Fibroblast of skin of back (primary cell): ENCODE measurements at regions not wholly inside any gene's neighbourhood (a gene's known extent, or its start where the extent isn't known, plus 50 kb on each side); places are given as distances from the start of the nearest gene placed in this dataset.

ENCODE experiments used
- DNase-seq: peaks from one replicate; pipeline ENCODE4 v3.0.0-alpha.2; 2013

GRCh38 chr4:176981074-176981473 lies 188.4 kb upstream of the VEGFC start:
- no peak for DNase-seq

GRCh38 chr4:176981551-176981950 lies 188.8 kb upstream of the VEGFC start:
- DNase-seq = no peak

- DNase-seq = peak; percentile 97
Measured at GRCh38 chr4:176988226-176988625, 195.5 kb upstream of the VEGFC start.

- no peak for DNase-seq
Measured at GRCh38 chr4:176989186-176989585, 196.5 kb upstream of the VEGFC start.

GRCh38 chr4:176999935-177000543 lies 207.3 kb upstream of the VEGFC start:
- no peak for DNase-seq

- DNase-seq = peak; percentile 55
Measured at GRCh38 chr4:177001271-177002175, 208.8 kb upstream of the VEGFC start.

GRCh38 chr4:177005674-177006230 lies 213.0 kb upstream of the VEGFC start:
- DNase-seq = peak; percentile 87

- peak; percentile 44 for DNase-seq
Measured at GRCh38 chr4:177006331-177006730, 213.6 kb upstream of the VEGFC start.

GRCh38 chr4:177008071-177008835 lies 215.5 kb upstream of the VEGFC start:
- DNase-seq = peak; percentile 80

GRCh38 chr4:177008836-177009501 lies 216.2 kb upstream of the VEGFC start:
- peak; percentile 28 for DNase-seq

GRCh38 chr4:177010418-177010817 lies 217.7 kb upstream of the VEGFC start:
- no peak for DNase-seq

- DNase-seq = no peak
Measured at GRCh38 chr4:177012918-177013545, 220.3 kb upstream of the VEGFC start.

- peak; percentile 79 for DNase-seq
Measured at GRCh38 chr4:177016541-177017141, 223.9 kb upstream of the VEGFC start.

GRCh38 chr4:177023951-177024350 lies 231.2 kb upstream of the VEGFC start:
- DNase-seq = no peak

- DNase-seq = no peak
Measured at GRCh38 chr4:177032341-177032740, 239.6 kb upstream of the VEGFC start.

GRCh38 chr4:177033135-177033534 lies 240.4 kb upstream of the VEGFC start:
- no peak for DNase-seq

GRCh38 chr4:177033632-177034031 lies 240.9 kb upstream of the VEGFC start:
- no peak for DNase-seq

- peak; percentile 58 for DNase-seq
Measured at GRCh38 chr4:177041356-177041755, 248.6 kb upstream of the VEGFC start.

- peak; percentile 89 for DNase-seq
Measured at GRCh38 chr4:177047070-177047850, 254.5 kb upstream of the VEGFC start.

- peak; percentile 47 for DNase-seq
Measured at GRCh38 chr4:177047851-177048174, 255.1 kb upstream of the VEGFC start.
